Omental fat pad (tissue), 3 donors: ENCODE measurements at regions not wholly inside any gene's neighbourhood (a gene's known extent, or its start where the extent isn't known, plus 50 kb on each side); places are given as distances from the start of the nearest gene placed in this dataset.
A peak's percentile ranks its signal among the peaks of the same experiment; 100 is the strongest.

Experiments
- ATAC-seq: fragments of 150-250 bp; one replicate; pipeline ENCODE4 v1.9.1; 2016; ENCODE audit warnings: mild to moderate bottlenecking, moderate library complexity; ENCODE audit not compliant: low FRiP score
- DNase-seq: peaks from one replicate; pipeline ENCODE4 v3.0.0-alpha.2; 2019; ENCODE audit warnings: low spot score
- TF ChIP-seq, protein P1 (sequence below), 3 donors: fragments of 450-650 bp; IDR thresholded peaks; one replicate each; pipeline ENCODE4 v1.5.1; 2016 to 2017; ENCODE audit warnings: antibody characterized with exemption in 3 of 3, mild to moderate bottlenecking in 3 of 3, moderate library complexity in 2 of 3

DNA sequence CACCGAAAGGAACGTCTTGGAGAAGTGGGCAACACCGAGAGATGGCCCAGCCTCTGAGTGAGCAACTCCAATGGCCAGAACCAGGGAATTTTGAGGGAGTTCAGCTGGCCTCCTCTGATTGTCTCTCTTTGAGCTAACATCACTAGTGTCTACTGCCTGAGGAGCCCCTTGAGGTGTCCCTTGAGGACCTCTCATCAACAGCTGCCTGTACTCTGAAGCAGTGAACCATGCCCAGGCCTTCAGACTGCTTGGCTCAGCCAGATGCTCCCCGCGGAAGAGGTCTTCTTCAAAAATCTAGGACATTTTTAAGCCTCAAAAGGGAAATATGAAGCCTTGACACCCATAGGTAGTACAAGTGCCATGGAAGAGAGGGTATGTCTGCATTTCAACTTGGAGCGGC, 430.4 kb downstream of the TXNL1 start:
- DNase-seq (no peak), ATAC-seq (no peak)
- TF ChIP-seq, protein P1, sequence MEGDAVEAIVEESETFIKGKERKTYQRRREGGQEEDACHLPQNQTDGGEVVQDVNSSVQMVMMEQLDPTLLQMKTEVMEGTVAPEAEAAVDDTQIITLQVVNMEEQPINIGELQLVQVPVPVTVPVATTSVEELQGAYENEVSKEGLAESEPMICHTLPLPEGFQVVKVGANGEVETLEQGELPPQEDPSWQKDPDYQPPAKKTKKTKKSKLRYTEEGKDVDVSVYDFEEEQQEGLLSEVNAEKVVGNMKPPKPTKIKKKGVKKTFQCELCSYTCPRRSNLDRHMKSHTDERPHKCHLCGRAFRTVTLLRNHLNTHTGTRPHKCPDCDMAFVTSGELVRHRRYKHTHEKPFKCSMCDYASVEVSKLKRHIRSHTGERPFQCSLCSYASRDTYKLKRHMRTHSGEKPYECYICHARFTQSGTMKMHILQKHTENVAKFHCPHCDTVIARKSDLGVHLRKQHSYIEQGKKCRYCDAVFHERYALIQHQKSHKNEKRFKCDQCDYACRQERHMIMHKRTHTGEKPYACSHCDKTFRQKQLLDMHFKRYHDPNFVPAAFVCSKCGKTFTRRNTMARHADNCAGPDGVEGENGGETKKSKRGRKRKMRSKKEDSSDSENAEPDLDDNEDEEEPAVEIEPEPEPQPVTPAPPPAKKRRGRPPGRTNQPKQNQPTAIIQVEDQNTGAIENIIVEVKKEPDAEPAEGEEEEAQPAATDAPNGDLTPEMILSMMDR (IDR thresholded peaks at IDR 0.05), result no peak

DNA sequence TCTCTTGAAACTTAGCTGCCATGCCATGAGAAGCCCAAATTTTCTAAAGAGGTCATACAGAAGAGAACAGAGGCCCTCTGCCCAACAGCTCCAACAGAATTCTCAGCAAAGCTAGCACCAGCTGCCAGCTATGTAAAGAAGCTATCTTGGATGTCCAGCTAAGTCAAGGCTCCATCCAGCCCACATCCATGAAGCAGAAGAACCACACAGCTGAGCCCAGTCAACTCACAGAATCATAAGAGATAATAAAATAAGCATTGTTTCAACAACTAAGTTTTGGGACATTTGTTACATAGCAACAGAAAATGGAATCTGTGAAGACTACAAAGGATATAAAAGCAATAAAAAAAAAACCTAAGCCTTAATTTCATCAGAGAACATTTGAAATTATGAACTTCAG, 434.3 kb downstream of the TXNL1 start:
- ATAC-seq (no peak), DNase-seq (no peak)
- TF ChIP-seq, protein P1 (IDR thresholded peaks at IDR 0.05), result no peak

DNA sequence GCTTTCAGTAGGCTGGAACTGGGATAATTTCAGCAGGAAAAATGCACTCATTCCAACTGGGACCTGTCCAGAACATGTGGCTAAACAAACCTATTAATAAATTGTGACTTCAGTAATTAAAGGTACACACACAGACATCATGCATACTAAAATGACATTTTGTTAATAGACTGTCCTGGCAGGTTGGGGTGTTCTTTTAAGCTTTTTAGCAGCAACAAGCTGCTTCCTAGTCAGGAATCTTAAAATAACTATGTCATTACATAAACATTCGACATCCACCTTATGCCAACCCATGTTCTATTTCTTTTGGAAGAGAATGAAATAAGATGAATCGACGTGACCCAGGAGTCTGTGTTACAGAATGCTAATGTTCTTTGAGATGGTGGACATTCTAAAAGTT, 435.7 kb downstream of the TXNL1 start:
- ATAC-seq, result no peak
- TF ChIP-seq, protein P1 (IDR thresholded peaks at IDR 0.05), result no peak
- no peak for DNase-seq

DNA sequence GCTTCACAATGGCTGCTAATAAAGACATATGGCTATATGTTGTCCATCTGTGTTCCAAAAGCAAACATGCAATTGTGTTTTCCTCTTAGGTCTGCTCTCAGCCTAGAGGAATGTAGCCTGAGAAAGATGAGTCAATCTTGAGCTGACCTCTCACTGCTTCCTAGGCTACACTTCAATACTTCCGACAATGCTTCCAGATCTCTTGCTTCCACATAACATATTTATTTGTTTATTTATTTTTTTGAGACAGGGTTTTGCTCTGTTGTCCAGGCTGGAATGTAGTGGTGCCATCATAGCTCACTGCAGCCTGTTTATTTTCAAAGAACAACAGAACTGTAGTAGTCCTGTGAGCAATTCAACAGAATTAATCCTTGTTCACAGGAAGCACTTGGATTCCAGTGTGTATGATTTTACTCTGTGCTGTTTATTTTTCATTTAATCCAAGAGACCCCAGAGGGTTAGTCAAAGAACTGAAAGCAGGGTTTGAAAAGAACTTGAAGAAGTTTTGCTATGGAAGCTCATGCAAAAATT, 437.9 kb downstream of the TXNL1 start:
- ATAC-seq, result peak; percentile 70
- TF ChIP-seq, protein P1 (IDR thresholded peaks at IDR 0.05), result no peak
- no peak for DNase-seq

DNA sequence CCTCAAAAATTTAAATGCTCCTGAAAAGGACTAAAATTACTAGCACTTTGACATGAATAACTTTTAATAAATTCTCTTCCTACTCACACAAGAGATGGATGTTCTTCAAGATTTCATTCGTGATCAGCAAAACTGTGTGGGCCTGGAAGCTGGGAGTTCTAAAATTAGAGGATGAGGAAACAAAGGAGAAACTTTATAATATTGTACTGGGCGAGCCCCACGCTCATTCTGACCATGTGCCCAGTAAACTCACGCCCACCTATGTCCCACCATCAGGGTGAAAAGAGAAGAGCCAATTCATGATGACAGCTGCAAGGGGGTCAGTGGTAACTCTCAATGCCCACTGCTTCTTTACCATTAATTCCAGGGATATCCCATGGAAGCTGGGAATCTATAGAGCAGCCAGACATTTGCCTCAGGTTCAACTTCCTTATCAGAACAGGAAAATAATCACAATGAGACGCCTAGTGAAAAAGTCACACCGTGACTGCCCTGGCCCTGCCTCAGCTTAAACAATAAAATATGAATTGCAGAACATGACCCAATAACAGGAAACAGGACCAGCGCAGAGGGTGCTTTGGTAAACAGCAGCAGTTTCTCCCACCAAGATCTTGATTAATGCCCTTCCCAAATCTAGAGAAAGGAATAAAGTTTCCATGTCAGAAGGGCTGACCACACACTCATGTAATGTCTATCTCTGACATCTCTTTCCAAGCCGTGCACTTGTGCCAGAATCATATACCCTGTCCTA, 438.6 kb downstream of the TXNL1 start:
- no peak for DNase-seq
- TF ChIP-seq, protein P1 (IDR thresholded peaks at IDR 0.05), result no peak
- peak; percentile 28 for ATAC-seq

DNA sequence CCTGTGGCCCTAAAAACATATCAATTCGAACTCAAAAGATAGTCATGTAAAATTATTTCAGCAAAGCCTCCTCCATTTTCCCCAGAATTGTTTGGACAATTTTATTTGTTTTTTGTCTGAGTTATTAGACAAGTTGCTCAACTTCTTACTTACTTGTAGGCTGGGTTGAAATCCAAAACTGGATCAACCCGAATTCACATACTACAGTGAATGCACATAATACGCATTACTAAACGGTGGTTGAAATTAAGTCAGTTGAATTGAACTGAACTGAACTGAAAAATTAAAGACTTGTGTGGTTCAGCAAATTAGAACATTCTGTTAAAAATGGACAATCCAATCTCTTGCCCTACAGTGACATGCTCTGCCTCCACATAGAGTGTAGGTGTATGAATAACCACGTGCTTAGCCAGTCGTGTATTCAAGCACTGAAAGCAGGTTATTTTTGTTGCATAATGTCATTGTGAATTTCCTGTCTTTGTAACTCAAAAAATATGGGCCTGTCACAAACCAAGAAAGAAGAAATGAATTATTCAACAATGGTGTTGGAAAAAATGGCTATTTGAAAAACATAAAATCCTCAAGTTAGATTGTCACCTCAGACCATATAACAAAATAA, 441.0 kb downstream of the TXNL1 start:
- ATAC-seq, result no peak
- TF ChIP-seq, protein P1 (IDR thresholded peaks at IDR 0.05), result no peak
- no peak for DNase-seq
